ENCODE measurements at regions not wholly inside any gene's neighbourhood (a gene's known extent, or its start where the extent isn't known, plus 50 kb on each side); places are given as distances from the start of the nearest gene placed in this dataset.

DNA sequence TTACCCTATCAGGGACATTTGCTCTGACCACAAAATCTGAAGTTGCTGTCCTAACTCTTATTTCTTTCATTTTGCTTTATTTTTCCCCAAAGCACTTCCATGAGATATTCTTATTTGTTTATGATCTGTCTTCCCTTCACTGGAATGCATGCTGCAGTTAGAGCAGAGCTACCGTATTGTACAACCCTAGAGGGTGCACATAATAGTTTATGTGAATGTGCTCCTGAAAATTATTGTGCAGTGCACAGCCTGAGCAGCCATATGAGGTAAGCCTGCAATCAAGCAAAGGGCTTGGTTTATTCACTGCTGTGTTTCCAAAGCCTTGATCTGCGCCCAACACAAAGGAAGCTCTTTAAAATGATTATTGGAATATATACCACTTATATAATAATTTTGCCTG is 120.3 kb upstream of the CADPS start:
- no peak for TF ChIP-seq POLR2A (IDR thresholded peaks at IDR 0.05; ENCODE audit: low read depth, low read length)
- no peak for TF ChIP-seq POLR2AphosphoS5 (IDR thresholded peaks at IDR 0.05; ENCODE audit: low read depth, low read length)

Data from GM12892 (cell line).